ENCODE measurements at regions not wholly inside any gene's neighbourhood (a gene's known extent, or its start where the extent isn't known, plus 50 kb on each side); places are given as distances from the start of the nearest gene placed in this dataset.
"Not testable (repeated sequence)": the region's sequence is repeated elsewhere in the genome, so short reads cannot be mapped to it uniquely, and the experiment has no call there.

- no peaks in the 10 kb centered on the region for H3K36me3 ChIP-seq (ENCODE audit: insufficient read depth, low read length)
- H3K27ac ChIP-seq (ENCODE audit: low read depth, low read length, poor library complexity, severe bottlenecking) = no peak overlapping the region
- H3K9me3 ChIP-seq (ENCODE audit: low read length) = no peaks in the 10 kb centered on the region
- POLR2A ChIA-PET = no interaction called here
- no peaks in the 10 kb centered on the region for H4K20me1 ChIP-seq (ENCODE audit: insufficient read depth, low read length)
- no peaks in the 10 kb centered on the region for H3K9me2 ChIP-seq (ENCODE audit: insufficient read depth, low read length)
- H2AFZ ChIP-seq (ENCODE audit: low read length) = no peak overlapping the region
- no peaks in the 10 kb centered on the region for H3K79me2 ChIP-seq (ENCODE audit: insufficient read depth, low read depth, low read length)
- intact Hi-C loops (cut with micrococcal nuclease; ENCODE audit: unreplicated experiment) = no loop called here
- H3K4me2 ChIP-seq (ENCODE audit: low read length) = no peak overlapping the region
- DNase-seq (ENCODE audit: low spot score) = no peak
- CTCF ChIA-PET (ENCODE audit: unreplicated experiment) = no interaction called here
- H3K4me1 ChIP-seq (ENCODE audit: insufficient read depth, low read length, poor library complexity, severe bottlenecking) = no peaks in the 10 kb centered on the region
- no TSS peak for BruUV-seq (replicated peaks)
- TF ChIP-seq CTCF (conservative IDR thresholded peaks at IDR 0.05; ENCODE audit: low read length) = no peak
- TF ChIP-seq EZH2phosphoT487 (IDR thresholded peaks at IDR 0.05; ENCODE audit: borderline replicate concordance, low read depth, low read length) = no peak
- H3K4me3 ChIP-seq (ENCODE audit: low read depth, low read length, poor library complexity, severe bottlenecking) = no peak overlapping the region
Measured at GRCh38 chr10:61195211-61195610, 251.2 kb upstream of the RHOBTB1 start.

GRCh38 chr10:61192589-61192988 lies 248.6 kb upstream of the RHOBTB1 start:
- H3K4me2 ChIP-seq (ENCODE audit: low read length); H3K9me2 ChIP-seq (ENCODE audit: insufficient read depth, low read length); H3K4me1 ChIP-seq (ENCODE audit: insufficient read depth, low read length, poor library complexity, severe bottlenecking); H4K20me1 ChIP-seq (ENCODE audit: insufficient read depth, low read length); H2AFZ ChIP-seq (ENCODE audit: low read length); H3K79me2 ChIP-seq (ENCODE audit: insufficient read depth, low read depth, low read length); H3K9me3 ChIP-seq (ENCODE audit: low read length); H3K36me3 ChIP-seq (ENCODE audit: insufficient read depth, low read length); BruUV-seq (replicated peaks); DNase-seq (ENCODE audit: low spot score); H3K27ac ChIP-seq (ENCODE audit: low read depth, low read length, poor library complexity, severe bottlenecking); CTCF ChIA-PET (ENCODE audit: unreplicated experiment); H3K4me3 ChIP-seq (ENCODE audit: low read depth, low read length, poor library complexity, severe bottlenecking); intact Hi-C loops (cut with micrococcal nuclease; ENCODE audit: unreplicated experiment); POLR2A ChIA-PET: not testable (repeated sequence)

- H4K20me1 ChIP-seq (ENCODE audit: insufficient read depth, low read length) = no peaks in the 10 kb centered on the region
- H2AFZ ChIP-seq (ENCODE audit: low read length) = no peak overlapping the region
- intact Hi-C loops (cut with micrococcal nuclease; ENCODE audit: unreplicated experiment) = no loop called here
- TF ChIP-seq CTCF (conservative IDR thresholded peaks at IDR 0.05; ENCODE audit: low read length) = no peak
- TF ChIP-seq EZH2phosphoT487 (IDR thresholded peaks at IDR 0.05; ENCODE audit: borderline replicate concordance, low read depth, low read length) = no peak
- ChIA-PET CTCF (ENCODE audit: unreplicated experiment) (no interaction called here), POLR2A (no interaction called here)
- no peak overlapping the region for H3K4me3 ChIP-seq (ENCODE audit: low read depth, low read length, poor library complexity, severe bottlenecking)
- H3K27ac ChIP-seq (ENCODE audit: low read depth, low read length, poor library complexity, severe bottlenecking) = no peak overlapping the region
- H3K79me2 ChIP-seq (ENCODE audit: insufficient read depth, low read depth, low read length) = no peaks in the 10 kb centered on the region
- no peaks in the 10 kb centered on the region for H3K4me1 ChIP-seq (ENCODE audit: insufficient read depth, low read length, poor library complexity, severe bottlenecking)
- H3K9me3 ChIP-seq (ENCODE audit: low read length) = no peaks in the 10 kb centered on the region
- no peak for DNase-seq (ENCODE audit: low spot score)
- no peak overlapping the region for H3K4me2 ChIP-seq (ENCODE audit: low read length)
- no peaks in the 10 kb centered on the region for H3K9me2 ChIP-seq (ENCODE audit: insufficient read depth, low read length)
- BruUV-seq (replicated peaks) = no TSS peak
- H3K36me3 ChIP-seq (ENCODE audit: insufficient read depth, low read length) = no peaks in the 10 kb centered on the region
Measured at GRCh38 chr10:61192042-61192441, 248.1 kb upstream of the RHOBTB1 start.

Measured in OCI-LY7 (cell line).